NCI-H69 (cell line): ENCODE measurements at regions not wholly inside any gene's neighbourhood (a gene's known extent, or its start where the extent isn't known, plus 50 kb on each side); places are given as distances from the start of the nearest gene placed in this dataset.

Source experiments
- DNase-seq: peaks from one replicate; lab custom pipeline; 2025; lab: John Stamatoyannopoulos, UW

DNA sequence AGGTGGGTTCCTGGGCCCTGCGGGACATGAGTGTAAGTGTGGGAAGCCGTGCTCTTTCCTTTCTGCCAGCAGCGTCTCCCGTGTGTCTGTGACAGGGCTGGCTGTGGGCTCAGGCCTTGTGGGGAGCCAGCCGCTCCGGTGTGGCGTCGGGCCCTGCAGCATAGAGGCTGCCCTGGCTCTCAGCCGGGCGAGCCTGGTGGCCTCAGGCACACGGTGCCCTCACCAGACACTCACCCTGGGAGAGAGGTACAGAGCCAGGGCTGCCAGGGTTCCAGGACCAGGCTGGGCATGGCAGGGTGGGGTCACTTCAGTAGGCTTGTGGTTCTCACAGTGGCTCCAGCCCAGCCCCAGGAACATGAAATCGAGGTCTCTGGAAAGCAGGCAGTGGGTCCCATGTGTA lies 324.8 kb downstream of the TEX29 start:
- DNase-seq, result no peak

DNA sequence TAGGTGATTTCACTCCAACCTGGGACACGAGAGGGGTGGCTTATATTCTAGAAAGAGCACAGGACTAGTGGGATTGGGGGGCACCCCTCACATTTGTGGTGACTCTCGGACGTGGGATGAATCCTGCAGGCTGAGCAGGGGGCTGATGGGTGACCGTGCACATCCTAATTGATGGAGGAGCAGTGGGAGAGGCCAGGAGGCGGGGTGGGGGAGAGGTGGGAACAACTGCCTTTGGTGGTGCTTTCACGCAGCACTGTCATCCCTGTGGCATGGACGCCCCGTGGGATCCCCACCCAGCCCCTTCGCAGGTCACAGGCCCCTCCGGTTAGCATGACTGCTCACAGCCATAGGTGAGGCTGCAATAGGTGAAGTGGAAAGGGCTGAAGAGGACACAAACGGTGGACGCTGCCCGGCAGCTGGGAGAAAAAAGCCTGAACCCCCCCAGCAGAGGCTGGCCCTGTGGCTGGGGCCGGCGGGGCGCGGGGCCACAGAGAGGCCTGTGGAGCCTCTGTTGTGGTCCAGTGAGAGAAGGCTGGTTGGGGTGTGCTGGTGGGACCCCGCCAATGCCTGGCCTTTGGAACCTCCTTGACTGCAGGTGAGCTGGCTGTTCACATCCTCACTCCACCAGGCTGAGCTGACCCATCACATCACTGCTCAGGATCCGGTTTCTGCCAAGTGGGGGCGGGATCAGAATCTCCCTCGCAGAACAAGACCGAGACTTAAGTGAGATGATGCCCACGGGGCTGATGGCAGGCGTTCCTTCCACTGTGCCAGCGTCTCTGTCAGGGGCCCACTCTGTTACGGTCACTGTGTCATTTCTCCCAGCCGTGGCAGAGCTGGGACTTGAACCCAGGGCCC lies 325.4 kb downstream of the TEX29 start:
- DNase-seq, result no peak

DNA sequence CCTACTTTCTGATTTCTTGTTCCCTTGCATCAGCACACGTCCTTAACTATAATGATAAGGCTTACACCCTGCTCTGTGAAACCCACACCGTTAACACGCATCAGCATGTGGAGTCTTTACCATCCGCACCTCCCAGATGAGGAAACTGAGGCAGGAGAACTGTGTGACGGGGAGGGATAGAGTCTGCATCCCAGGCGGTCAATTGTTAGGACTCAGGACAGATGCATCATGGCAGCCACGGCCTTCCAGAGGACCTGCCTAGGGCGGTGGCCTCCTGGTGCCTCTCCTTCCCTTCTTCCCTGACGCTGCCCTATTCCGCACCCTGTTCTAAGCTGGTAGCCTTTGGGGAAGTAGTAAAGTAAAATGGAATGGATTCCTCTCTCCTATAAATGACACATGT lies 326.0 kb downstream of the TEX29 start:
- DNase-seq, result no peak

DNA sequence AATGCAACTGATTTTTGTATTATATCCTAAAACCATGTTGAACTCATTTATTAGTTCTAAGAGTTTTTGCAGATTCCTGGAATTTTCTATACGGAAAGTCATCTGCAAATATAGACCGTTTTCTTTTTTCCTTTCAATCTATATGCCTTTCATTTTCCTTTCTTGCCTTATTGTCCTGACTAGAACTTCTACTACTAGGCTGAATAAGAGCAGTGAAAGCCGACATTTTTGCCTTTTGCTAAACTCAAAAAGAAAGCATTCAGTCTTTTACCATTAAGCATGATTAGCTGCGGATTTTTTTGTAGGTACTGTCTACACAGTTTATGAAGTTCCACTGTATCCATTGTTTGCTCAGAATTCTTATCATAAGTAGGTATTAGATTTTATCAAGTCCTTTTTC lies 328.4 kb downstream of the TEX29 start:
- no peak for DNase-seq

GRCh38 chr13:111650626-111651025 lies 330.2 kb downstream of the TEX29 start:
- DNase-seq, result no peak

GRCh38 chr13:111652676-111653075 lies 332.2 kb downstream of the TEX29 start:
- DNase-seq, result no peak

DNA sequence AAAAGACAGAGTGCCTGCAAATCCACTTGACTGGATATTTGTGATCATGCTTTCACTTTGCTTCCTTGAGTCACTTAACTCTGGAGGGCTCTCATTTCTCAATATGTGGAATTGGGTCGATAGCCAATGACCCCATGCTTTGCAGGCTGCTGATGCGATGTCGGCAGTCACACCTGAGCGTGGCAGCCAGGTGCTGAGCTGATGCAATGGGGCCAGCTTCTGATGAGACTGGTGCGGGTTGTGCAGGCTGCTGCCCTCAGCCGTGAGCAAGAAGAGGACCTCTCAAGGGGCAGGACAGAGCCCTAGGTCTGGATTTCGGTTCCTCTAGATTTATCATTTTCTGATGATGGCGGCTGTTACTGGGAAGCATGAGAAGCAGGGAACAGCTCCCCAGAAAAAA lies 334.1 kb downstream of the TEX29 start:
- DNase-seq, result no peak

GRCh38 chr13:111656439-111656838 lies 336.0 kb downstream of the TEX29 start:
- no peak for DNase-seq

DNA sequence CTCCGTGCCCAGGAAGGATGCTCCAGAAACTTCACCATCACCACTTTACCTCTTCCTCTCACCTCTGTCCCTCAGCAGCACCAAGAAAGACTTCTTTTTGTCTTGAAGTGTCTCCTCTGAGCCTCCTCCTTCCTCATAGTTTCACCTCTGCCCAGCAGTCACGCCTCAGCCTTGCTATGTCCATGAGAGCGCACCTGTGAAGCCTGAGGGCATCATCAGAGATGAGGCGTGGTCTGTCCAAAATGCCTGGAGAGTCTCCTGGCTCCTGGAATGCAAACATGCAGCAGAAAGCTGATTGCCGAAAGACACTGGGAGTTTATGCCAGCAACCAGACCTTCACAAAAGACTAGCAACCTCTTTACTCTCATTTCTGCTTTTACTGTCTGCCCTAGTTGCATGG lies 336.6 kb downstream of the TEX29 start:
- peak; percentile 41 for DNase-seq

- peak; percentile 97 for DNase-seq
Measured at GRCh38 chr13:111658145-111659100, 338.0 kb downstream of the TEX29 start.

DNA sequence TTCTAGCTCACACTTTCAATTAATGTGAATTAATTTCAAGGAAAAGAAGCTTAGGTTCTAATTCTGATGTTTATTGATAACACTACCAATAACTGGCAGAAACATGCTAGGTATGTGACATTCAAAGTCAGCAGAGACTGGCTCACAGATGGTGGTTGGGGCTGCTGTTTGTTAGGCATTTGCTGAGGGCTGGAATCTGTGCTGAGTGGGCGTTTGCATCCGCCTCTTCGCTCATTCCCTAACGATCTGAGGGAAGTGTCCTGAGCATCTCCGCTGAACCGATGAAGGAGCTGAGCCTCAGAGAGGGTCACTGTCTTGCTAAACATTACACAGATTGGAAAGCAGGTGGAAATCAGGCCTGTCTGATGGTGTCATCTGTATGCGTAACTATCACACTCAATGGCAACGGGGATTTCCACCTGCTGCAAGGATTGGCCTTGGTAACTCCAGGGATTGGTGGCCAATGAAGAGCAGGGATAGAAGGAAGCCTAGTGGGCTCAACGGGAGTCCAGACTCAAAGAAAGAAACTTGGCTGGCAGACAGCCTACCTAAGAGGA lies 338.9 kb downstream of the TEX29 start:
- no peak for DNase-seq

- DNase-seq, result no peak
Measured at GRCh38 chr13:111659842-111660241, 339.4 kb downstream of the TEX29 start.

DNA sequence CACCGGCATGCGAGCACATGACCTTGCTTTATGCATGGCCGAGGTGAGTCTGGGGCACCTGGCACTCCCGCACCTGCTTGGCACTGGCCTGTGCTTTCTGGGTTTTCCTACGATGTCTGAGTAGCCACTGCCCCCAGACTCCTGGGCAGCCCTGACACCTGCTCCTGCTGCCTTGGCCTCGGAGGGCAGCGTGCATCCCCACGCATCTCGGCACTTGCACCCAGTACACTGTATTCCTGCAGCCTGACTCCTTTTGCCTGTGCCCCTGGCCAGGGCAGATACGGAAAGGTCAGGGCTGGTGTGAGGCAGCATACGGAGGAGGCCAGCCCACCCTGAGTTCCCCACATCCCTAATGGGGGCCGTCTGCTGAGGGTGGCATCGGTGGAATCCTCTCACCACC lies 340.6 kb downstream of the TEX29 start:
- no peak for DNase-seq

DNA sequence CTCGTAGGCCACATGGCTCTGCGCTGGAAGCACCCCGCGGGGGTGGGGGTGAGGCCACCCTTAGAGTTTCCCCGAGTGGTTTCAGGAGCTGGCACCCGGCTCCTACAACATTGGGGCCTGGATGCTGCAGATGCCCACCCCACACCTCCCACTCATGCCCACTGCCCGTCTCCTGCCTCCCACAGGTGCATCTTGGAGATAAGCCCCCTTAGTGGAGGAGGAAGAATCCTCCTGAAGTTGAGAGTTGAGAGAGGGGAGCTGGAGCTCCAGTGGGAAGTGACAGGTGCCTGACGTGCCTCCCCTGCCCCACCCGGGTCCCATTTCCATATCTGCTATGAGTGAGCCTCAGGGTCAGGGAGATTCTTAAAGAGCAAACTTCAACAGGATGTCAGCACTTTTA lies 341.3 kb downstream of the TEX29 start:
- DNase-seq, result no peak

DNA sequence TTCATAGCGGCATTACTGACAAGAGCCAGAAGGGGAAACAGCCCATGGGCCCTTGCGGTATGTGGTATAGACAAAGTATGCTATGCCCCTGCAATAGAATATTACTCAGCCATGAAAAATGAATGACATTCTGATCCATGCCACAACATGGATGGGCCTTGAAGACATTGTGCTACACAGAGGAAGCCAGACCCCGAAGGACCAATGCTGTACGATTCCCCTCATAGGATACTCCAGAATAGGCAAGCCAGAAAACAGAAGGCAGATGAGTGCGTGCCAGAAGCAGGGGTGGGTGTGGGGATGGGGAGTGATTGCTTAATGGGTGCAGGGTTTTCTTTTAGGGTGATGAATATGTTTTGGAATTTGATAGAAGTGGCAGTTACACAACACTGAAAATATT lies 342.0 kb downstream of the TEX29 start:
- DNase-seq, result no peak

DNA sequence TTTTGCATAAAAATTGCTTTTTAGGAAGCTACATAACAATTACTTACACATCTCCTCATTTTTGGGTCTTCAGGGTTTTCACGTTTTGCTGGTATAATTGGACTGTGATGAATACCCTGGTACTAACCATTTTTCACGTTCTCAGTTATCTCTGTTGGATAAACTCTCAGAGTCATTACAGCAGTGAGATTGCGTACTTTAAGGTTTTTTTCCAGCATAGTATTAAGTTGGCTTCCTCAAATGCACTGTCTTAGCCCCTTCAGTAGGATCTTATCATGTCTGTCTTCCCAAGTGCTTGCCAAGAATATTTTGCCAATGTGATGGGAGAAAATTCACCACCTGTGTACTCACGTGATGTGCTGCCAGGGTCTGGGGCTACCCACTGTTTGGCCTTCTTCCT lies 342.5 kb downstream of the TEX29 start:
- no peak for DNase-seq

DNA sequence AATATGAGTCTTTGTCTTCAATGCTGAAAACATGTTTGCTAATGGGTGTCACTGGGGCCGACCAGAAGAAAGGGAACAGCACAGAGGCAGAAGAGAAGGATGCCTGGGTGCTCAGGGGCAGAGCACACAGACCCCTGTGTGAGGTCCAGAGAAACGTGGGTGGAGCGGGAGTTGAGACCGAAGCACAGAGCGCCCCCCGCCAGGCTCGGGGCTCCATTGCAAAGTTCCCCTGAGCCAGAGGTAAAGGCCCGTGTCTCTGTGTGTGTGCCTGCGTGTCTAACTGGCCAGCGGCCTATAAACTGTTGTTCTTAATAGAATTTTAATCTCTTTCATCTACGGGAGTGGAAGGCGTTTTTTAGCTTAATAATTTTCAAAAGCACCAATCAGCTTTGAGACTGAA lies 343.1 kb downstream of the TEX29 start:
- no peak for DNase-seq

DNA sequence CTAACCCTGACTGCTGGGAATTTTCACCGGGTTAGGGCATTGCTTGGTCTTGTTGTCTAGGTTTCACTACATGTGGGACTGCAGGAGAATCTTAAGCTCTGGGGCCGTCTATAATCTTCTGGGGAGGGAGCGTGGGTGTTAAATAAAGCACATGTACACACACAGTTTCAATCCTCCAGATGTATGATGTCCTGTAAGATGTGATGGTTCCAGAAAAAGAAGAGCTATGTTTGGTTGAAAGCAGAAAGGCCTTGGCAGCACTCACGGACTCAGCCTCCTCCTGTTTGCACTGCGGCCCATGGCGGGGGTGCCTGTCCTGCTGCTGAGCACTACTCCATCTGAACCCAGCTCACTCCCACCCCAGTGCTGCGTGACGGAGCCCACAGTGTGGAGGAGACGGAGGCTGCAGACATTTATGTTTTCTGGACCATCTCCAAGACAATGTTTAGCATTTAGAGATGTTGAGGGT lies 343.5 kb downstream of the TEX29 start:
- DNase-seq, result no peak

- DNase-seq, result no peak
Measured at GRCh38 chr13:111664696-111665095, 344.3 kb downstream of the TEX29 start.

- no peak for DNase-seq
Measured at GRCh38 chr13:111665691-111666095, 345.3 kb downstream of the TEX29 start.

DNA sequence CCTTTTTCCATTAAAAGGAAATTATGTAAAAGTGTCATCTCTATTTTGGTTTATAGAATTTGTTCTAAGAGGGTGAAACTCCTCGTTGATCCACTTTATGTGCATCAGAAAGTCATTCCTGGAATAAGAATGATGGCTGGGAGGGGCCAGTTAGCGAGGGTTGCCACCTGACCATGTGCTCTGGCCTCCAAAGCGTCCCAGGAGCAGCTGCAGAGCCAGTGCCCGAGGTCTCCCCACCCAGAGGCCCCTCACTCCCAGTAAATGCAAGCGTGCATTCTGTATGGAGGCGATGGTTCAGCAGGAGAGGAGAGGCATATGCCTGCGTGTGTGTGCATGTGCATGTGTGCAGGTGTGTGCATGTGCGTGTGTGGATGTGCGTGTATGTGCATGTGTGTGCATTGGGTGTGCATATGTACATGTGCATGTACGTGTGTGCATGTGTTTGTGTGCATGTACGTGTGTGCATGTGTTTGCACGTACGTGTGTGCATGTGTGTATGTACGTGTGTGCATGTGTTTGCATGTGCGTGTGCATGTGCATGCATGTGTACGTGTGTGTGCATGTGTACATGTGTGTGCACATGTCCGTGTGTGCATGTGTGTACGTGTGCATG lies 345.8 kb downstream of the TEX29 start:
- no peak for DNase-seq

- DNase-seq, result no peak
Measured at GRCh38 chr13:111667757-111668156, 347.3 kb downstream of the TEX29 start.
